GM19099 (cell line): ENCODE measurements at regions not wholly inside any gene's neighbourhood (a gene's known extent, or its start where the extent isn't known, plus 50 kb on each side); places are given as distances from the start of the nearest gene placed in this dataset.

ENCODE experiments used
- POLR2A ChIP-seq: IDR thresholded peaks from 3 replicates; pipeline ENCODE4 v1.6.1; 2011; ENCODE audit warnings: low read depth; ENCODE audit not compliant: insufficient read length; ENCODE audit errors: extremely low read depth

- no peak for TF ChIP-seq POLR2A
These were observed 85.3 kb upstream of the WDR26 start for GRCh38 chr1:224519874-224520273.

- TF ChIP-seq POLR2A, result no peak
These were observed 86.2 kb upstream of the WDR26 start for GRCh38 chr1:224520808-224521207.

- TF ChIP-seq POLR2A, result no peak
These were observed 87.5 kb upstream of the WDR26 start for GRCh38 chr1:224521904-224522734.

- no peak for TF ChIP-seq POLR2A
These were observed 89.1 kb upstream of the WDR26 start for GRCh38 chr1:224523676-224524075.

GRCh38 chr1:224524679-224525078 lies 90.1 kb upstream of the WDR26 start:
- no peak for TF ChIP-seq POLR2A

- TF ChIP-seq POLR2A, result no peak
These were observed 90.6 kb upstream of the CNIH3 start for GRCh38 chr1:224525411-224526040.

GRCh38 chr1:224526771-224527170 lies 89.3 kb upstream of the CNIH3 start:
- TF ChIP-seq POLR2A, result no peak

GRCh38 chr1:224528900-224529299 lies 87.2 kb upstream of the CNIH3 start:
- no peak for TF ChIP-seq POLR2A

GRCh38 chr1:224529844-224530243 lies 86.3 kb upstream of the CNIH3 start:
- no peak for TF ChIP-seq POLR2A

- no peak for TF ChIP-seq POLR2A
These were observed 82.6 kb upstream of the CNIH3 start for GRCh38 chr1:224533517-224533916.

GRCh38 chr1:224534731-224535130 lies 81.4 kb upstream of the CNIH3 start:
- no peak for TF ChIP-seq POLR2A

- TF ChIP-seq POLR2A, result no peak
These were observed 80.5 kb upstream of the CNIH3 start for GRCh38 chr1:224535641-224536040.

GRCh38 chr1:224539971-224540370 lies 76.1 kb upstream of the CNIH3 start:
- TF ChIP-seq POLR2A, result no peak

- TF ChIP-seq POLR2A, result no peak
These were observed 75.6 kb upstream of the CNIH3 start for GRCh38 chr1:224540535-224540934.

- TF ChIP-seq POLR2A, result no peak
These were observed 74.9 kb upstream of the CNIH3 start for GRCh38 chr1:224541072-224541790.
